HEK293 (cell line): ENCODE measurements at regions not wholly inside any gene's neighbourhood (a gene's known extent, or its start where the extent isn't known, plus 50 kb on each side); places are given as distances from the start of the nearest gene placed in this dataset.

Source experiments
- ATF2 ChIP-seq: fragments of 450-650 bp; formaldehyde crosslinking; IDR thresholded peaks from 2 replicates; pipeline ENCODE4 v1.5.1; 2016; ENCODE audit warnings: missing biosample characterization, missing genetic modification characterization, low read depth
- FEZF1 ChIP-seq: fragments of 450-650 bp; formaldehyde crosslinking; IDR thresholded peaks from 2 replicates; pipeline ENCODE4 v1.5.1; 2016; ENCODE audit warnings: missing biosample characterization, missing genetic modification characterization
- HOXA7 ChIP-seq: sonication (generic); formaldehyde crosslinking; IDR thresholded peaks from 2 replicates; pipeline ENCODE4 v1.8.1; 2022; ENCODE audit warnings: missing genetic modification reagents, borderline replicate concordance
- KLF16 ChIP-seq: fragments of 450-650 bp; formaldehyde crosslinking; IDR thresholded peaks from 2 replicates; pipeline ENCODE4 v1.5.1; 2017; ENCODE audit warnings: missing biosample characterization, missing genetic modification characterization
- MYNN ChIP-seq: fragments of 450-650 bp; formaldehyde crosslinking; IDR thresholded peaks from 2 replicates; pipeline ENCODE4 v1.5.1; 2016; ENCODE audit warnings: missing biosample characterization, missing genetic modification characterization, borderline replicate concordance
- SP2 ChIP-seq: fragments of 450-650 bp; formaldehyde crosslinking; IDR thresholded peaks from 2 replicates; pipeline ENCODE4 v1.5.1; 2016; ENCODE audit warnings: missing biosample characterization, missing genetic modification characterization
- ZBTB17 ChIP-seq: fragments of 450-650 bp; formaldehyde crosslinking; IDR thresholded peaks from 2 replicates; pipeline ENCODE4 v1.5.1; 2016; ENCODE audit warnings: missing biosample characterization, missing genetic modification characterization
- ZNF157 ChIP-seq: fragments of 450-650 bp; formaldehyde crosslinking; IDR thresholded peaks from 2 replicates; pipeline ENCODE4 v1.5.1; 2016; ENCODE audit warnings: missing biosample characterization, missing genetic modification characterization
- ZNF184 ChIP-seq: fragments of 450-650 bp; IDR thresholded peaks from 2 replicates; pipeline ENCODE4 v1.5.1; 2018; ENCODE audit warnings: missing biosample characterization, mild to moderate bottlenecking, missing genetic modification characterization
- ZNF692 ChIP-seq: fragments of 450-650 bp; formaldehyde crosslinking; IDR thresholded peaks from 2 replicates; pipeline ENCODE4 v1.5.1; 2016; ENCODE audit warnings: missing biosample characterization, missing genetic modification characterization
- ZSCAN16 ChIP-seq: fragments of 450-650 bp; formaldehyde crosslinking; IDR thresholded peaks from 2 replicates; pipeline ENCODE4 v1.5.1; 2016; ENCODE audit warnings: missing biosample characterization, missing genetic modification characterization
- TF ChIP-seq, protein P1 (sequence below): fragments of 450-650 bp; formaldehyde crosslinking; IDR thresholded peaks from 2 replicates; pipeline ENCODE4 v1.5.1; 2016; ENCODE audit warnings: missing biosample characterization, missing genetic modification characterization
- TF ChIP-seq, protein P2 (sequence below): fragments of 450-650 bp; formaldehyde crosslinking; IDR thresholded peaks from 2 replicates; pipeline ENCODE4 v1.5.1; 2016; ENCODE audit warnings: missing biosample characterization, missing genetic modification characterization
- TF ChIP-seq, protein P3 (sequence below): fragments of 450-650 bp; IDR thresholded peaks from 2 replicates; pipeline ENCODE4 v1.5.1; 2018; ENCODE audit warnings: missing biosample characterization, missing genetic modification characterization

DNA sequence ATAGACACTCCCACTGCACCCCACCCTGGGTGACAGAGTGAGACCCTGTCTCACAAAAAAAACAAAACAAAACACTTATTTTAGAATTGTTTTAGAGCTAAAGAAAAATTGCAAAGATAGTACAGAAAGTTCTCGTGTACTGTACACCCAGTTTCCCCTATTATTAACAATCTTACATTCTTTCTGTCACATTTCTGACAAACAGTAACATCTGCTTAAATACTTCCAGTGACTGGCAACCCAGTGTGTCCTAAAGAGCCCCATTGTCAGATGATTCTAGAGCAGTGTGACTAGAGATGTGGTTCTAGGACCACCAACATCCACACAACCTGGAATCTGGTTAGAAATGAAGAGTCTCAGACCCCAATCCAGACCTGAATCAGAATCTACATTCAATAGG lies 90.5 kb downstream of the LEPR start:
- TF ChIP-seq, protein P1, sequence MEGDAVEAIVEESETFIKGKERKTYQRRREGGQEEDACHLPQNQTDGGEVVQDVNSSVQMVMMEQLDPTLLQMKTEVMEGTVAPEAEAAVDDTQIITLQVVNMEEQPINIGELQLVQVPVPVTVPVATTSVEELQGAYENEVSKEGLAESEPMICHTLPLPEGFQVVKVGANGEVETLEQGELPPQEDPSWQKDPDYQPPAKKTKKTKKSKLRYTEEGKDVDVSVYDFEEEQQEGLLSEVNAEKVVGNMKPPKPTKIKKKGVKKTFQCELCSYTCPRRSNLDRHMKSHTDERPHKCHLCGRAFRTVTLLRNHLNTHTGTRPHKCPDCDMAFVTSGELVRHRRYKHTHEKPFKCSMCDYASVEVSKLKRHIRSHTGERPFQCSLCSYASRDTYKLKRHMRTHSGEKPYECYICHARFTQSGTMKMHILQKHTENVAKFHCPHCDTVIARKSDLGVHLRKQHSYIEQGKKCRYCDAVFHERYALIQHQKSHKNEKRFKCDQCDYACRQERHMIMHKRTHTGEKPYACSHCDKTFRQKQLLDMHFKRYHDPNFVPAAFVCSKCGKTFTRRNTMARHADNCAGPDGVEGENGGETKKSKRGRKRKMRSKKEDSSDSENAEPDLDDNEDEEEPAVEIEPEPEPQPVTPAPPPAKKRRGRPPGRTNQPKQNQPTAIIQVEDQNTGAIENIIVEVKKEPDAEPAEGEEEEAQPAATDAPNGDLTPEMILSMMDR = no peak
- no peak for TF ChIP-seq ZNF692 (tag by site-specific recombination)
- TF ChIP-seq ZSCAN16 = no peak
- TF ChIP-seq MYNN = no peak
- TF ChIP-seq ZNF157 (tag by site-specific recombination) = no peak
- TF ChIP-seq, protein P2, sequence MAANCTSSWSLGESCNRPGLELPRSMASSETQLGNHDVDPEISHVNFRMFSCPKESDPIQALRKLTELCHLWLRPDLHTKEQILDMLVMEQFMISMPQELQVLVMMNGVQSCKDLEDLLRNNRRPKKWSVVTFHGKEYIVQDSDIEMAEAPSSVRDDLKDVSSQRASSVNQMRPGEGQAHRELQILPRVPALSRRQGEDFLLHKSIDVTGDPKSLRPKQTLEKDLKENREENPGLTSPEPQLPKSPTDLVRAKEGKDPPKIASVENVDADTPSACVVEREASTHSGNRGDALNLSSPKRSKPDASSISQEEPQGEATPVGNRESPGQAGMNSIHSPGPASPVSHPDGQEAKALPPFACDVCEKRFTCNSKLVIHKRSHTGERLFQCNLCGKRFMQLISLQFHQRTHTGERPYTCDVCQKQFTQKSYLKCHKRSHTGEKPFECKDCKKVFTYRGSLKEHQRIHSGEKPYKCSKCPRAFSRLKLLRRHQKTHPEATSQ (tag by site-specific recombination) = no peak
- TF ChIP-seq HOXA7 (CRISPR knock-in tag) = no peak
- no peak for TF ChIP-seq ZNF184 (tag by site-specific recombination)
- TF ChIP-seq, protein P3, sequence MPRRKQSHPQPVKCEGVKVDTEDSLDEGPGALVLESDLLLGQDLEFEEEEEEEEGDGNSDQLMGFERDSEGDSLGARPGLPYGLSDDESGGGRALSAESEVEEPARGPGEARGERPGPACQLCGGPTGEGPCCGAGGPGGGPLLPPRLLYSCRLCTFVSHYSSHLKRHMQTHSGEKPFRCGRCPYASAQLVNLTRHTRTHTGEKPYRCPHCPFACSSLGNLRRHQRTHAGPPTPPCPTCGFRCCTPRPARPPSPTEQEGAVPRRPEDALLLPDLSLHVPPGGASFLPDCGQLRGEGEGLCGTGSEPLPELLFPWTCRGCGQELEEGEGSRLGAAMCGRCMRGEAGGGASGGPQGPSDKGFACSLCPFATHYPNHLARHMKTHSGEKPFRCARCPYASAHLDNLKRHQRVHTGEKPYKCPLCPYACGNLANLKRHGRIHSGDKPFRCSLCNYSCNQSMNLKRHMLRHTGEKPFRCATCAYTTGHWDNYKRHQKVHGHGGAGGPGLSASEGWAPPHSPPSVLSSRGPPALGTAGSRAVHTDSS (tag by site-specific recombination) = no peak
- no peak for TF ChIP-seq FEZF1 (tag by site-specific recombination)
- no peak for TF ChIP-seq SP2 (tag by site-specific recombination)
- TF ChIP-seq ZBTB17 (tag by site-specific recombination) = no peak
- no peak for TF ChIP-seq ATF2 (tag by site-specific recombination)
- TF ChIP-seq KLF16 (tag by site-specific recombination) = no peak
